Adrenal gland (tissue), 9 donors: ENCODE measurements at regions not wholly inside any gene's neighbourhood (a gene's known extent, or its start where the extent isn't known, plus 50 kb on each side); places are given as distances from the start of the nearest gene placed in this dataset.
"Not testable (repeated sequence)": the region's sequence is repeated elsewhere in the genome, so short reads cannot be mapped to it uniquely, and the experiment has no call there.

Experiments used
- DNase-seq, 7 donors: peaks; one replicate each; pipeline ENCODE4 v3.0.0-alpha.2; 2019 to 2020
- H3K27ac ChIP-seq, 5 donors: fragments of 200-600 bp; sonication (generic) in 4 of 5; 1 replicate in 3 of 5; 2 replicates in 2 of 5; pipeline versions ENCODE4 v1.5.1 to v1.8.0; 2016 to 2020; ENCODE audit warnings: mild to moderate bottlenecking in 1 of 5
- H3K27me3 ChIP-seq: fragments of 200-600 bp; 2 replicates; pipeline ENCODE4 v1.8.0; 2021
- H3K36me3 ChIP-seq, 2 donors: fragments of 200-600 bp; replicated peaks in 1 of 2; 1 replicate in 1 of 2; 2 replicates in 1 of 2; pipeline versions ENCODE4 v1.5.1 to v1.8.0; 2018 to 2022
- H3K4me1 ChIP-seq, 2 donors: fragments of 200-600 bp; replicated peaks in 1 of 2; 1 replicate in 1 of 2; 2 replicates in 1 of 2; pipeline versions ENCODE4 v1.5.1 to v1.8.0; 2018 to 2021
- H3K4me3 ChIP-seq, 4 donors: fragments of 200-600 bp; sonication (generic) in 3 of 4; one replicate each; pipeline ENCODE4 v1.5.1; 2016 to 2018
- H3K9me3 ChIP-seq, 3 donors: fragments of 200-600 bp; sonication (generic) in 1 of 3; replicated peaks in 1 of 3; 1 replicate in 2 of 3; 2 replicates in 1 of 3; pipeline versions ENCODE4 v1.5.1 to v1.8.0; 2016 to 2021
- CTCF ChIP-seq, 6 experiments: fragments of 450-650 bp in 4 of 6; fragments of 200-600 bp in 2 of 6; sonication (generic) in 1 of 6; IDR thresholded peaks; 1 replicate in 5 of 6; 2 replicates in 1 of 6; pipeline versions ENCODE4 v1.5.1 to v1.8.0; 2016 to 2021; ENCODE audit warnings: antibody characterized with exemption in 6 of 6, mild to moderate bottlenecking in 2 of 6, moderate library complexity in 1 of 6
- POLR2A ChIP-seq, 2 donors: fragments of 450-650 bp; IDR thresholded peaks; one replicate each; pipeline ENCODE4 v1.6.1; 2017; ENCODE audit warnings: antibody characterized with exemption in 2 of 2, mild to moderate bottlenecking in 2 of 2, moderate library complexity in 1 of 2
- WGBS, 4 donors: extraction: QIAGEN DNeasy Blood & Tissue Kit in 2 of 4; methylation state at CpG; one replicate each; pipeline versions ENCODE4 v1.1.5 to v1.1.7; 2013 to 2017; 5-methylcytosine and 5-hydroxymethylcytosine counted together
- intact Hi-C, 2 donors: fragments of 100-400 bp; cut with DNase I; formaldehyde crosslinking; loops; one replicate each; pipeline versions ENCODE4 v1.14.1 to v1.15.0; 2022 to 2023
- donor health status: healthy with polysubstance abuse.
- donor health status: Bipolar disorder and iron deficiency.
- donor health status: DM: yes; HTN: yes; CAD: no.
- donor health status: DM: no; HTN: no; CAD: no.
- donor health status: DM: no; HTN: no; CAD: no.

GRCh38 chr17:53472586-53472985 lies 350.1 kb upstream of the KIF2B start:
- Histone ChIP-seq H3K9me3 (no peaks in the 10 kb centered on the region), H3K4me1 (no peaks in the 10 kb centered on the region), H3K27ac (no peak overlapping the region), H3K27me3 (no peaks in the 10 kb centered on the region), H3K4me3 (no peak overlapping the region), H3K36me3 (no peaks in the 10 kb centered on the region)
- TF ChIP-seq POLR2A (IDR thresholded peaks at IDR 0.05) = no peak
- TF ChIP-seq CTCF (IDR thresholded peaks at IDR 0.05) = no peak
- 82 to 97% (median 86%) methylated on average over 1 of the region's 1 CpG for whole genome bisulfite sequencing, 4 donors
- no peak for DNase-seq
- intact Hi-C loops = no loop called here

GRCh38 chr17:53471514-53471913 lies 351.2 kb upstream of the KIF2B start:
- H3K4me3 ChIP-seq = no peak overlapping the region
- TF ChIP-seq POLR2A (IDR thresholded peaks at IDR 0.05) = no peak
- no peak for TF ChIP-seq CTCF (IDR thresholded peaks at IDR 0.05)
- no peaks in the 10 kb centered on the region for H3K4me1 ChIP-seq
- no peak overlapping the region for H3K27ac ChIP-seq
- intact Hi-C loops = no loop called here
- no peaks in the 10 kb centered on the region for H3K27me3 ChIP-seq
- H3K9me3 ChIP-seq = no peaks in the 10 kb centered on the region
- WGBS, 4 donors = 74 to 82% (median 76%) methylated on average over 7 of the region's 7 CpGs
- H3K36me3 ChIP-seq = no peaks in the 10 kb centered on the region
- no peak for DNase-seq

- Histone ChIP-seq H3K27me3 (no peaks in the 10 kb centered on the region), H3K4me3 (no peak overlapping the region), H3K36me3 (no peaks in the 10 kb centered on the region), H3K9me3 (no peaks in the 10 kb centered on the region), H3K4me1 (no peaks in the 10 kb centered on the region), H3K27ac (no peak overlapping the region)
- TF ChIP-seq POLR2A (IDR thresholded peaks at IDR 0.05) = no peak
- TF ChIP-seq CTCF (IDR thresholded peaks at IDR 0.05) = no peak
- WGBS, 4 donors = 18 to 43% (median 39%) methylated on average over 1 of the region's 1 CpG
- DNase-seq = no peak
- intact Hi-C loops = no loop called here
Measured at GRCh38 chr17:53470626-53471025, 352.1 kb upstream of the KIF2B start.

- intact Hi-C loops = no loop called here
- Histone ChIP-seq H3K9me3 (no peaks in the 10 kb centered on the region), H3K27me3 (no peaks in the 10 kb centered on the region), H3K27ac (no peak overlapping the region), H3K36me3 (no peaks in the 10 kb centered on the region), H3K4me3 (no peak overlapping the region), H3K4me1 (no peaks in the 10 kb centered on the region)
- TF ChIP-seq CTCF (IDR thresholded peaks at IDR 0.05) = no peak
- no peak for TF ChIP-seq POLR2A (IDR thresholded peaks at IDR 0.05)
- no peak for DNase-seq
Measured at GRCh38 chr17:53466733-53467132, 356.0 kb upstream of the KIF2B start.

- 80 to 82% (median 82%) methylated on average over 7 to 8 of the region's 8 CpGs for WGBS, 4 donors
- H3K4me1 ChIP-seq, H3K36me3 ChIP-seq, H3K27ac ChIP-seq, H3K4me3 ChIP-seq, H3K27me3 ChIP-seq, intact Hi-C loops, DNase-seq, H3K9me3 ChIP-seq: not testable (repeated sequence)
Measured at GRCh38 chr17:53464396-53464795, 358.3 kb upstream of the KIF2B start.
